Medulla oblongata (tissue), 1 donor: ENCODE measurements at regions not wholly inside any gene's neighbourhood (a gene's known extent, or its start where the extent isn't known, plus 50 kb on each side); places are given as distances from the start of the nearest gene placed in this dataset.
A peak's percentile ranks its signal among the peaks of the same experiment; 100 is the strongest.
"Not testable (repeated sequence)": the region's sequence is repeated elsewhere in the genome, so short reads cannot be mapped to it uniquely, and the experiment has no call there.

Experiments
- DNase-seq: peaks from one replicate; pipeline ENCODE4 v3.0.0-alpha.2; 2015; ENCODE audit errors: extremely low spot score

DNA sequence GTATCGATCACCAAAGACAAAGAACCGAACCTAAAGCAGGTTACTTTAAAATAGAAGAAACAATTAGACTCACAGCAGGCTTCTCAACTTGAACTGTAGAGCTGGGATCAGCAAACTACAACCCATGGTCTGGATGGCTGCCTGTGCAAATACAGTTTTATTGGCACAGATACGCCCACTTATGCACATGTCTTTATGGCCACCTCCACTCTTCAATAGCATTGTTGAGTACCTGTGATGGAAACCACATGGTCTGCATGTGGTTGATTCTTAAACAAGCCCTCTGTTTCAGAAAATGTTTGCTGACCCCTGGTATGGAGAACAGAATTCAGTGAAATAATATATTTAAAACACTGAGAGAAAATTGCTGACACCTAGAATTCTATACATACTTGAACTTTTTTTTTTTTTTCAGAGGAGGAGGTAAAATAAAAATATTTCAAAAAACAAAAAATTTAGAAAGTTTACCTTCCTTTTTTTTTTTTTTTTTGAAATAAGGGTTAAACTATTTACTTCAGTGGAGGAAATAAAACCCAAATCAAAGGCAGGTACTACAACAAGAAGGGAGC lies 263.8 kb upstream of the ATP10A start:
- no peak for DNase-seq

DNA sequence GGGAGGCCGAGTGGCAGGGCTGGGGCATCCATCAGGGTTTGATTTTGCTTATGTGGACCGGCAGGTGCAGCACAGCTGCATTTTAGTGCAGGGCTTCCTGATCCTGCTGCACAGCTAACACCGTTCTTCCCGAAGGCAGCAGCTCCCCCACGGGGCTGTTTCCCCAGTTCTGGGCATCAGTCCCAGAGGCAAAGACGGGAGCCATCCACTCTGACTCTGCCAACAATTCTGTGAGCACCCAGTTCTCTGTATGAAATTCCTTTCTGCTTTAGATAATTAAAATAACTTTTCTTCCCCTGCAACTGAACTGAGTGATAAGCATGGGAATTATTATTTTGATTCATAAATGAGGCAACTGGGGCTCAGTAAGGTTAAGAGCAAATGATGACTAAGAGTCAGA lies 262.9 kb upstream of the ATP10A start:
- peak; percentile 57 for DNase-seq

DNA sequence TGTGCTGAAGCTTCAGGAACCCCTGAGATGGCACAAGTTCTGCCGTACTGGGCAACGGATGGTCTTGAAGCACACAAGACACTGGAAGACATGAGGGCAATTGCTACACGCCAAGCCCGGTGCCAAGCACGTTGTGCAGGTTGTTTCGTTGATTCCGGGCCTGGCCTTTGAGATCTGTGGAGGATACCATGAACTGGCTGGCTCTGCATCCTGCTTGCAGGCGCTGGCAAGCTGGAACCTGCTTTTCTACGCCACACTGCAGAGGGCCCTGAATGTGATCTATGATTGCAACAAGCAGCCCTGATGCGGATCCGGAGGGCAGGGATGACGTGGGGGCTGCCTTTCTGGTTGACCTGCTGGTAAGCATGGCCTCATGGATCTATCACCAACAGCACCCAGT lies 262.5 kb upstream of the ATP10A start:
- DNase-seq, result no peak

DNA sequence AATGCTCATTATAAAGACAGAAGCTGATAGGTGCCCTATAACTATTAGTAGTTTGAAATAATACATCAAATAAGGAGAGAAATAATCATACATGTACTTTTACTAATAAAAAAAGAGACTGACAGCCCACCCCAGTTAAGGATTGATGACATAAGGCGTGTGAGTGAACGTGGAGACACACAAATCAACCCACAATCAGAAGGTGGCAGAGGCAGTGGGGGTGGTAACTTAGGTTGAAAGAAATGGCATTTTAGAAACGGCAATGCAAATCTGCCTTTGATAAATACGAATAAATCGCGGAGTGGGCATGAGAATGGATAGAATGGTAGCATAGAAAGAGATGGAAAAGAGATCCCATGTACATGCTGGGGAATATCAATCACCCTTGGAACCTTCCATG lies 256.2 kb upstream of the ATP10A start:
- DNase-seq, result no peak

DNA sequence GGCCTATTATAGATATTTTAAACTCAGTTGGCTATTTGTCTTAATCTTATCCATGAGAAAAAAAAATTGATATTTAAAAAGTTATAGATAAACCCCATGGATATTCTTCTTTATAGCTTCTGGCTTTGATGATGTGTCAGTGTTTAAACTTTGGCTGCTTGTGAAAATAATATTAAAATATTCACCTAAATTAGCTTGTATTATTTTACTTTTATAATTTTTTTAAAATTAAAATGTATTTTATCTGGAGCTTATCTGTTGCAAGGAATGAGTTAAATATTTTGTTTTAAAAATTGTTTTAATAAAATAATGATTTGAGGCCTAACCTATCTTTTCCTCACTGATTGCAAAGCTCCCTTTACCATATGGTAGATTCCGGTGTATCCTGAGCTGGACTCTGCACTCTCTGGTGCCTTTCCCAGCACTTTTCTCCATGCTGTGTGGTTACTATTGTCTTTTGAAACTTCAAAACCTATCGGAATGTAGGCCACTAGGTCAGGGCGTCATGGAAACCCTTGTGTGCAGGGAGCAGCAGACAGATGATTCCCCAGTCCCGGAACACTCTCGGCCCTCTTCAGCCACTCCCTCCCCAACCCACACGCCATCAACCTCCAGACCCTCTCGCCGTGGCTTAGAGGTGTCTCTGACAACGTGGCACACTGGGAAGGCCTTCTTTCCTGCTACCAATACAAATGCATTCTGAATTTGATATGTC lies 252.3 kb upstream of the ATP10A start:
- peak; percentile 5 for DNase-seq

DNA sequence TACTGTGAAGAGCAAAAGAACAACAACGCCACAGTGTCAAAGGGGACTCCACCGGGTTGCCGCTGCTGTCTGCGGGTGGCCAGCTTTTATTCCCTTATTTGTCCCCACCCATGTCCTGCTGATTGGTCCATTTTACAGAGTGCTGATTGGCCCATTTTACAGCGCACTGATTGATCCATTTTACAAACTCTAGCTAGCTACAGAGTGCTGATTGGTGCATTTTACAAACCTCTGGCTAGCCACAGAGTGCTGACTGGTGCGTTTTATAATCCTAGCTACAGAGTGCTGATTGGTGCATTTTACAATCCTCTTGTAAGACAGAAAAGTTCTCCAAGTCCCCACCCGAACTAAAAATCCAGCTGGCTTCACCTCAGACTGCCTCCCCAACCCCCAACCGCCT lies 251.0 kb upstream of the ATP10A start:
- not testable (repeated sequence) for DNase-seq

DNA sequence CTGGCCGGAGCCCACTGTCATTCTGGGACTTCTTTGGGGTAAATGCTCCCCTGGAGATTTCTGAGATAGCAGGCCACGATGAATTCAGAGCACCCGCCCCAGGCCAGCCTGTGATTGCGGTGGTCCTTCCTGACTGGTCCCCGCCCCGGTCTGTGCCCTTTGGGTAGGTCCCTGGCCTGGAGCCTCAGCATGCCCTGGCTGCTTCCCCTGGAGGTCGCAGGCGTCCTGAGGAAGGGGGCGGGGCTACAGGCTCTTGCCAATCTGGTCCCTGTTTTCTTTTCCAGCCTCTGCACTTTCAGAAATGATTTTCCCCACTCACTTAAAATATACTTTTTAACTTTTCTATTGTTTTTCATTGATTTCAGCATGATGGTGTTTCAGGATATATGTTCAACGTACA lies 250.2 kb upstream of the ATP10A start:
- DNase-seq, result no peak

DNA sequence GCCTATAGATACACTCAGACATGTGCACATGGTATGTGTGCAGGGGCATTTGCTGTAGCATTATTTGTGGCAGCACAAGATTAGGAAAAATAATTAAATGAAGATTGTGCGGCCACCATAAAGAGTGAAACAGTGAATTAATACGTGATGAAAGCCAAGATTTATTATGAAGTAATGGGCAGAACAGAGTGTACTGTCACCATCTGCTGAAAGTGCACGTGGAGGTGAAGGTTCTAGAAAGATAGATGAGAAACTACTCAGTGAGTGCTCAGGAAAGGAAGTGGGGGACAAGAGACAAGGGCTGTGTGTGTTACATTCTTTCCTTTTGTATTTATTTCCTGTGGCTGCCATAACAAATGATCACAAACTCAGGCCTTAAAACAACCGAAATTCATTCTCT lies 246.1 kb upstream of the ATP10A start:
- DNase-seq, result no peak

DNA sequence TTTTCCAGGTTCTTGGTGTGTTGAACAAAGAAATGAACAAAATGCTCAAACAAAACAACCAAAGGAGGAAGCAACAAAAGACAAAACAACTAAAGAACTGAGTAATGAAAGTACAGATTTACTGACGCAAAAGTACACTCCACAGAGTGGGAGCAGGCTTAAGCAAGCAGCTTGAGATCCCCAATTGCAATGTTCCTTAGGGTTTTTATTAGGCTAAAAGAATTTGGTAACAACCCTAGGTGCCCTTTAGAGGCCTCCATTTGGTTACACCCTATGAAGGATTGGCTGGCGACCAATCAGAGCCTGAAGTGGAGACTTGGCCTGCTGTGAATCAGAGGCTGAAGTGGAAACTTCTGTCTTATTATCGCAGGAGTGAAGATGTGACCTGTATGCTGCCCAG lies 243.4 kb upstream of the ATP10A start:
- no peak for DNase-seq

DNA sequence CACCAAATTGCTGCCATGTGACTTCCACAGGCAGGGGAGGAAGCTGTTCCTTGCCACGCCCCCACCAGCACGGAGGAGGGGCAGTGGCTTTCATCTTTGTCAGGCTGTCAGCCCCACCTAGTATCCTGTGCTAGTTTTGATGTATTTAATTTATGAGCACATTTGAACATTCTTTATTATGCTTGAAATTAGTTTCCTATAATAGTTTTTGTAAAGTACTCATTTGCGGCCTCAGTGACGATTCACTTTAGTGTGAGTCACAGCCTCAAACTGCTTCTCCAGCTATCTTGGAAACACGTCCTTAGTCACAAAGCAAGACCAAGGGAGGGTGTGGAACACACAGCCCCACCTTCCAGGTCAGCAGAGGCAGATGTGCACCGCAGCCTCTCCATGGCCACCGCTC lies 239.9 kb upstream of the ATP10A start:
- DNase-seq, result no peak

DNA sequence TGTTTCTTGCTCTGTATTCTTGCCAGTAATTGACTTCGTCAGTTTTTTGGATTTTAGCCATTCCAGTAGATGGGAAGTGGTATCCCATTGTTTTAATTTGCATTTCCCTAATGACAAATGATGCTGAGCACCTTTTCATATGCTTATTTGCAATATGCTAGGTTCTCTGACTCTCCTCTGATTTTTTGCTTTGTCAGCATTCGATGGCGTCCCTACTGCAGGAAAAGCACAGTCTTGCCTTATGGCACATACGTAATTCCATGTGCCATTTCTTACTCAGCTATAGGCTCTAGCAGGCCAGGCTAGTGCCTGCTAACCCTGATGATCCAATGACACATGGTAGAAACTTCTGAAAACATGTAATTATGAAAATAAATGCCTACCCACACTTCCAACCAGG lies 239.2 kb upstream of the ATP10A start:
- DNase-seq, result no peak

DNA sequence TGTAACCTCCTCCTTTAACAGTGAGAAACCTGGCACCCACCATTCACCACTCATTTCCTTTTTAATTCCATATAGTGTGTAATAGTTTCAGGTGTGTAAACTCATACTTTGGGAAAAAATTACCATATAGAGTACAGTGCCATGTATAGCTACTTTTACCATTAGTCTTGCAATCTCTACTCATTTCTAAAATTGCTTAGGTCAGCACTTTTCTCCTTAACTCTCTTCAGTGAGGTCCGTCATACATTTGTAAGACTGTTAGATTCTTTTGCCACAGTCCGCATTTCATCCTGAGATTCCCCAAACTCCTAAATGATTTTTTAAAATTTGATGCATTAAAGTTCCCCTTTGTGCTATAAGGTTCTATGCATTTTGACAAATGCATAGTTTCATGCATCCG lies 238.3 kb upstream of the ATP10A start:
- DNase-seq, result no peak

DNA sequence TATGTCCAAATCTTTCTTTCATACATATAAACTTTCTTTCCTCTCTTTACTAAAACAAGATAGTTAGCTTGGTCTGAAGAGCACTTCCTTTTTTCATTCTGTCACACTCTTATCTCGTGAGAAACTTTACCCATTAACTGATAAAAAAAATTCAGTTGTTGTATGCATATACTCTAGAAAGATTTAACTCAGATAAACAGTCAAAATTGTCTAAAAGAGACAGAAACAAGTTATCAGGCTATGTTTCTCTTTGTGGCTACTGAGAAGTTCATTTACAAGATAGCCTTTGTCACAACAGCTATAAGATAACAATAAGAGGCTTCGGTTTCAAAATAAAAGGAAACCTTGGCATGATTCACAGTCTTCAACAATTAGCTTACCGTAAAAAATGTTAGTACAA lies 235.7 kb upstream of the ATP10A start:
- no peak for DNase-seq

DNA sequence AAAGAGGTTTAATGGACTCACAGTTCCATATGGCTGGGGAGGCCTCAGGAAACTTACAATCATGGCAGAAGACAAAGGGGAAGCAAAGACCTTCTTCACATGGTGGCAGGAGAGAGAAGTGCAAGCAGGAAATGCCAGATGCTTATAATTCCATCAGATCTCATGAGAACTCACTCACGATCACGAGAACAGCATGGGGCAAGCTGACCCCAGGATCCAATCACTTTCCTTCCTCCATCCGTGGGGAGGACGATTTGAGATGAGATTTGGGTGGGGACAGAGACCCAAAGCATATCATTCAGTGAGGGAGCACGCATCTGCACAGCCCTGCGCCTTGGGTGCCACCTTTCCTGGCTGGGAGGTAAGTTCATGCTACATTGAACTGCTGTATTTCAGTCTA lies 234.1 kb upstream of the ATP10A start:
- no peak for DNase-seq

DNA sequence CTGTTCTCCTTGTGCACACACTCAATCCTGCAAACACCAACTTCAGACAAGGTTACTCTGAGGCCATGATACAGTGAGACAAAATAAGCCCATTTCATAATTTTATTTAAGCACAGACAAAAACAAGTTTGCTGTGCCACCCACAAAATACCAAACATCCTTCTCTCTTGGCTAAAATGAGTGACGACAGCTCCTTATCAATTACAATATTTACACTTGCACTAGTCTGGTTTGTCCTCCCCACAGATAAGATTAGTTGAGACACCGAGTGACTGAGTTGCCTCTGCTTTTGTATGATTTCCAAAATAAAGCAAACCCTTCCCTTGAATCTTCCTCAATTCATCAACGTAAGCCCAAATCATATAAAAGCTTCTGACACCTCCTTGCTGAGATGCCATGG lies 233.5 kb upstream of the ATP10A start:
- DNase-seq, result no peak

DNA sequence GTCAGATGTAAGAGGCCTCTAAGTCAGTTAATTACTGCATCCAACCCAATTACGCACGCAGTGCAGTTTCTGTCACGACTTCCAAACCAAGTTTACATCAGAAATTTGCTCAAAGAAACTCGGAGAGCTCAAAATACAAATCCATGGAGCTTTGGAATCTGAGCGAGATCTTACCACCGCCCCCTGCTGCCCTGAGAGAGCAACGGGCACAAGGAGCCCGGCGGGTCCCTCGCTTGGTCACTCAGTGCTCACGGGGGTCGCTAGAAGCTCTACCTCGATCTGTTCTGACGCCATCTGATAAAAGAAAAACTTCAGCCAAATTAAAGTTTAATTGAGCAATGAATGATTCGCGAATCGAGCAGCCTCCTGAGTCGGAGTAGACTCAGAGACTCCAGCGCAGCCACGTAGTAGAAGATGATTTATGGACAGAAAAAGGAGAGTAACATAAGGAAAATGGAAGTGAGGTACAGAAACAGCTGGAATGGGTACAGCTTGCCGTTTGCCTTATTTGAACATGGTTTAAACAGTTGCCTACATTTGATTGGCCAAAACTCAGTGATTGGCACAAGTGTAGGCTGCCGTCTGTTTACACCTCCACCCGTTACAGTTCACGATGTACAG lies 232.7 kb upstream of the ATP10A start:
- no peak for DNase-seq

DNA sequence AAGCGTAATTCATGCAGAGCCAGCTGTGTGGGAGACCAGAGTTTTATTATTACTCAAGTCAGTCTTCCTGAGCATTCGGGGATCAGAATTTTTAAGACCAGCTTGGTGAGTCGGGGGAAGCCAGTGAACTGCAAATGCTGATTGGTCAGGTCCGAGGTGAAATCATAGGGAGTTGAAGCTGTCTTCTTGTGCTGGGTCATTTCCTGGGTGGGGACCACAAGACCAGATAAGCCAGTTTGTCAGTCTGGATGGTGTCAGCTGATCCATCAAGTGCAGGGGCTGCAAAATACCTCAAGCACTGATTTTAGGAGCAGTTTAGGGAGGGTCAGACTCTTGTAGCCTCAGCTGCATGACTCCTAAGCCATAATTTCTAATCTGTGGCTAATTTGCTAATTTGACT lies 228.1 kb upstream of the ATP10A start:
- DNase-seq, result no peak

DNA sequence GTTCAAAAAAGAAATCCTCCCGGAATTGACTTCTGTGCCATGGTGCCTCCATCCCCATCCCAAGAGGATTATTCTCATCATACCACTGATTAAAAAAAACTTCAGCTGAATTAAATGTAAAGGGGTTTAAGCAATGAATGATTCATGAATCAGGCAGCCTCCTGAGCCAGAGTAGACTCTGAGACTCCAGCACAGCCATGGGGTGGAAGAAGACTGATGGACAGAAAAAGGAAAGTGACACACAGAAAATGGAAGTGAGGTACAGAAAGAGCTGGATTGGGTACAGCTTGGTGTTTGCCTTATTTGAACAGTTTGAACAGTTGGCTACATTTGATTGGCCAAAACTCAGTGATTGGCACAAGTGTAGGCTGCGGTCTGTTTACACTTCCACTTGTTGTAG lies 224.8 kb upstream of the ATP10A start:
- no peak for DNase-seq

DNA sequence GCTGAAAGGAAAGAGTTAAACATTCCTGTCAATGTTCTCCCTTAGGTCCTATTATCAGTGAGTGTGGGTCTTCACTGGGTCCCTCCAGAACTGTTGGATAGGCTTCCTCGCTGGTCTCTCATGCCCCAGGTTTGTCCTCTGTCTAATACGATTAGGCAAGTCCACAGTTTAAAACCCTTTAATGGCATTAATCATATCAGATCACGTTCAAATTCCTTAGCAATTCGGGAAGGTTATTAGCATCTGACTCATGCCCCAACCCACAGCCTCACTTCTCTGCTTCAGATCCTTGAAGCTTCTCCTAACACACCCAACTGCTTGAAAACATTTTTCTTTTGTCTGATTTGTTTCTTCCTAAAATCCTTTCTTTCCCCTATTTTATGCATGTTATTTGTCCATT lies 224.3 kb upstream of the ATP10A start:
- DNase-seq, result no peak

DNA sequence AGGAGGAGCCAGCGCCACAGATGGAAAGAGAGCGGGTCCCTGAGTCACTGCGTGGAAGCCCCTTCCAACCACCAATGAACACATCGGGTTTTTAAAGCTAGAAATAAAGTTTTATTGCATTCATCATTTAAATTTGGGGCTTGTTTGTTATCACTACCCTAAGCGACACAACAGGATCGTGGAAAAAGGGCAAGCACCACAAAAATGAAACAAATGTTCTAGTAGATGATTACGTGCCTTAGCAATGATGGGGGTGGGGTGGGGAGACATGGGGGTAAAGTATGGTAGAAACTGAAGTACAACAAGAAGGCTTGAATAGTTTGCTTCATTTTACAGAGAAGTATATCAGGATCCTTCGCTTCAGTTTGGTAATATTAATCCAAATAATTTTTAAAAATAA lies 221.6 kb upstream of the ATP10A start:
- DNase-seq, result no peak

DNA sequence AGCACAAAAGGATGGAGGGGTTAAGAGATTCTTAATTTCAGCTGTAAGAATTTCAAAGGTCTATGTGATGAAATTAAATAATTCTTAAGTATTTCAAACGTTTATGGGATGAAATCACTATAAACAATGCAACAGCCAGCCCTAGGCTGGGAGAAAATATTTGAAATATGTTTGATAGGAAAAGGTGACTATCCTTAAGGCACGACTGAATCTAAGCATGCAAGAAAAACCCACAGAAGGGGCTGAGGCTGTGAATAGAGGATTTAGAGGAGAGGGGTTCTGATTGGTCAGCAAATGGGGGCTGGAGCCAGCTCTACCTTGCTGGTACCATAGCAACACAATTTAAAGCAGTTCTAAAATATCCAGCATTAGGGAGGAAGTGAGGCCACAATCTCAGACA lies 220.8 kb upstream of the ATP10A start:
- no peak for DNase-seq

DNA sequence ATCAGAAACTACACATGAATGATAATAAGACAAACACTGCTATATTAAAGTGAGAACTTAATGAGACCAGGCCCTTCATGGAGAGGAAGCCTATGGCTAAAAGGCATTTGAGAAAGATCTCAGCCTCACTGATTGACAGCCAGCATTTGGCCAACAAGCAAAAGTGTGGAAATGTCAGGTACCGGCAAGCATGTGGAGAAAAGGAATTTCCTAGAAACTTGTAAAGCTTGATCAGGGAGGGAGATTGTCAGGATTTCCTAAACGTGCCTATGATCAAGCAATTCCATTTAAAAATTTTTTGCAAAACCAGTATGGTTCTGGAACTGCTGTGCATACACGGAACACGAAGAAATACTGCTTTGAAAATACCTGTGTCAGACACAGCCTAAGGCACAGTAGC lies 220.3 kb upstream of the ATP10A start:
- no peak for DNase-seq

DNA sequence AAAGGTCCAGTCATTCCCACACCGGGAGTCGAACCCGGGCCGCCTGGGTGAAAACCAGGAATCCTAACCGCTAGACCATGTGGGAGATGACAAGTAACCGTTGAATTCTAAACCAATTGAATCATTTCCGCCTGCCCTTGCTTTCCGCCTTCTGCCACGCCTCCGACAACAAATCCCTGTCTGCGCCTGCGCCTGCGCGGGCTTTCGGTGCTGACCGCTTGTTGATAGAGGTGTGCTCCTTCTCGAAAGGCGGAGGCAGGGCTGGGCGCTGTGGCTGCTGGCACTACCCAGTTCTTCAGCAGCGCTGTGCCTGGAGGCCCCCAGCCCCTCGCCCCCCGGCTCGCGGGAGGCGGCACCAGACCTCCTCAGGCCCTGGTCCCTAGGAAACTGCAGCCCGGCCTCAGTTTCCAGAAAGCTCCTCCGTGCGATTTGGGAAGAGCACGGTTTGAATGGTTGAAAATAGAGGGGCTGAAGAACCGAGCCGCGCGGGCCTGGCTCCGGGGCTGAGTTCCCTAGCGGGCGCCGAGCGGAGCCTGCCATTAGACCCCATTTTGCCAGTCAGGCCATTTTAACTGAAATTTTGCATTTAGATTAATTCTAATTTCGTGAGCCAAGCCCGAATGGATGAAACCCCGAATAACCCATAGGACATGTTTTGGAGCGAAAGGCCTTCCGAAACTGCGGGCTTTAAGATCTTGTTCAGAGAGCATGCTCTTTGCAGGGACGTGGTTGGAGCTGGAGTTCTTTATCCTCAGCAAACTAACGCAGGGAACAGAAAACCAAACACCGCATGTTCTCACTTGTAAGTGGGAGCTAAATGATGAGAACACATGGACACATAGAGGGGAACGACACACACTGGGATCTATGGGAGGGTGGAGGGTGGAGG lies 219.3 kb upstream of the ATP10A start:
- DNase-seq, result peak; percentile 98
